SK-N-SH (cell line): ENCODE measurements at regions not wholly inside any gene's neighbourhood (a gene's known extent, or its start where the extent isn't known, plus 50 kb on each side); places are given as distances from the start of the nearest gene placed in this dataset.
"Not testable (repeated sequence)": the region's sequence is repeated elsewhere in the genome, so short reads cannot be mapped to it uniquely, and the experiment has no call there.

ENCODE experiments used
- IRF3 ChIP-seq: fragments of 150-350 bp; IDR thresholded peaks from 2 replicates; pipeline ENCODE4 v1.6.1; 2016; ENCODE audit warnings: mild to moderate bottlenecking, low read depth, low read length
- REST ChIP-seq: IDR thresholded peaks from 2 replicates; pipeline ENCODE4 v1.6.1; 2012; ENCODE audit warnings: mild to moderate bottlenecking, low read depth, low read length, moderate library complexity
- TF ChIP-seq, protein P1 (sequence below): fragments of 200-600 bp; sonication (generic); IDR thresholded peaks from 2 replicates; pipeline ENCODE4 v1.6.1; 2017; ENCODE audit warnings: antibody characterized with exemption, mild to moderate bottlenecking, moderate library complexity

GRCh38 chr9:39533763-39534548 is 178.5 kb downstream of the SPATA31A1 start:
- not testable (repeated sequence) for TF ChIP-seq REST, IRF3
- TF ChIP-seq, protein P1, sequence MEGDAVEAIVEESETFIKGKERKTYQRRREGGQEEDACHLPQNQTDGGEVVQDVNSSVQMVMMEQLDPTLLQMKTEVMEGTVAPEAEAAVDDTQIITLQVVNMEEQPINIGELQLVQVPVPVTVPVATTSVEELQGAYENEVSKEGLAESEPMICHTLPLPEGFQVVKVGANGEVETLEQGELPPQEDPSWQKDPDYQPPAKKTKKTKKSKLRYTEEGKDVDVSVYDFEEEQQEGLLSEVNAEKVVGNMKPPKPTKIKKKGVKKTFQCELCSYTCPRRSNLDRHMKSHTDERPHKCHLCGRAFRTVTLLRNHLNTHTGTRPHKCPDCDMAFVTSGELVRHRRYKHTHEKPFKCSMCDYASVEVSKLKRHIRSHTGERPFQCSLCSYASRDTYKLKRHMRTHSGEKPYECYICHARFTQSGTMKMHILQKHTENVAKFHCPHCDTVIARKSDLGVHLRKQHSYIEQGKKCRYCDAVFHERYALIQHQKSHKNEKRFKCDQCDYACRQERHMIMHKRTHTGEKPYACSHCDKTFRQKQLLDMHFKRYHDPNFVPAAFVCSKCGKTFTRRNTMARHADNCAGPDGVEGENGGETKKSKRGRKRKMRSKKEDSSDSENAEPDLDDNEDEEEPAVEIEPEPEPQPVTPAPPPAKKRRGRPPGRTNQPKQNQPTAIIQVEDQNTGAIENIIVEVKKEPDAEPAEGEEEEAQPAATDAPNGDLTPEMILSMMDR: not testable (repeated sequence)
